ENCODE measurements at regions not wholly inside any gene's neighbourhood (a gene's known extent, or its start where the extent isn't known, plus 50 kb on each side); places are given as distances from the start of the nearest gene placed in this dataset.

DNA sequence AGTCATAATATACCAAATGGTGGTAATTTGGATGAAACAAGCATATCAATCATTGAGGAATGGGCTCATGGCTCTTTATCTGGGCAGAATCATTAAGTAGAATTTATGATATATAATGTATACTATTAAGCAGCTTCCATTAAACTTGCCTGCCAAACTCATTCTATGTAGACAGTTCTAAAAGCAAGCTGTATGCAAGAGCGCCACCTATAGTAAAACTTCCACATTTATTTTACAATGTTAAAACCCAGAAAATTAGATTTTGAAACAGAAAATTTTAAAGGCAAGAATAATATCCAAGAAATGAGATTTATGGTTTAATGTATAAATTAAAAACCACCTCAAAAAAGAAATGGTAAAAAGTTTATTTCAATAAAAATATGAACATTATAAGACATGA is 161.5 kb downstream of the MZT1 start:
- TF ChIP-seq, protein P1, sequence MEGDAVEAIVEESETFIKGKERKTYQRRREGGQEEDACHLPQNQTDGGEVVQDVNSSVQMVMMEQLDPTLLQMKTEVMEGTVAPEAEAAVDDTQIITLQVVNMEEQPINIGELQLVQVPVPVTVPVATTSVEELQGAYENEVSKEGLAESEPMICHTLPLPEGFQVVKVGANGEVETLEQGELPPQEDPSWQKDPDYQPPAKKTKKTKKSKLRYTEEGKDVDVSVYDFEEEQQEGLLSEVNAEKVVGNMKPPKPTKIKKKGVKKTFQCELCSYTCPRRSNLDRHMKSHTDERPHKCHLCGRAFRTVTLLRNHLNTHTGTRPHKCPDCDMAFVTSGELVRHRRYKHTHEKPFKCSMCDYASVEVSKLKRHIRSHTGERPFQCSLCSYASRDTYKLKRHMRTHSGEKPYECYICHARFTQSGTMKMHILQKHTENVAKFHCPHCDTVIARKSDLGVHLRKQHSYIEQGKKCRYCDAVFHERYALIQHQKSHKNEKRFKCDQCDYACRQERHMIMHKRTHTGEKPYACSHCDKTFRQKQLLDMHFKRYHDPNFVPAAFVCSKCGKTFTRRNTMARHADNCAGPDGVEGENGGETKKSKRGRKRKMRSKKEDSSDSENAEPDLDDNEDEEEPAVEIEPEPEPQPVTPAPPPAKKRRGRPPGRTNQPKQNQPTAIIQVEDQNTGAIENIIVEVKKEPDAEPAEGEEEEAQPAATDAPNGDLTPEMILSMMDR (IDR thresholded peaks at IDR 0.05 in 2 of 3, conservative IDR thresholded peaks at IDR 0.05 in 1 of 3; ENCODE audit: control insufficient read depth in 2 of 3, extremely low read depth in 1 of 3, insufficient read depth in 1 of 3, low read depth in 3 of 3, low read length in 3 of 3) = peak; percentile 49 to 54 (median 52); a peak in 4 of 6 replicates
- TF ChIP-seq, protein P2, sequence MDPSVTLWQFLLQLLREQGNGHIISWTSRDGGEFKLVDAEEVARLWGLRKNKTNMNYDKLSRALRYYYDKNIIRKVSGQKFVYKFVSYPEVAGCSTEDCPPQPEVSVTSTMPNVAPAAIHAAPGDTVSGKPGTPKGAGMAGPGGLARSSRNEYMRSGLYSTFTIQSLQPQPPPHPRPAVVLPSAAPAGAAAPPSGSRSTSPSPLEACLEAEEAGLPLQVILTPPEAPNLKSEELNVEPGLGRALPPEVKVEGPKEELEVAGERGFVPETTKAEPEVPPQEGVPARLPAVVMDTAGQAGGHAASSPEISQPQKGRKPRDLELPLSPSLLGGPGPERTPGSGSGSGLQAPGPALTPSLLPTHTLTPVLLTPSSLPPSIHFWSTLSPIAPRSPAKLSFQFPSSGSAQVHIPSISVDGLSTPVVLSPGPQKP (IDR thresholded peaks at IDR 0.05; ENCODE audit: low read depth, low read length) = no peak
- TF ChIP-seq POLR2A (IDR thresholded peaks at IDR 0.05; ENCODE audit: low read depth, low read length) (no peak), GABPA (IDR thresholded peaks at IDR 0.05; ENCODE audit: low read depth) (no peak), TCF12 (IDR thresholded peaks at IDR 0.05; ENCODE audit: low read depth, low read length) (no peak), BHLHE40 (IDR thresholded peaks at IDR 0.05; ENCODE audit: borderline replicate concordance in 1 of 2, low read depth in 2 of 2, low read length in 1 of 2) (no peak), BMI1 (IDR thresholded peaks at IDR 0.05; ENCODE audit: borderline replicate concordance) (no peak), ZNF207 (IDR thresholded peaks at IDR 0.05; ENCODE audit: borderline replicate concordance) (no peak)
- TF ChIP-seq, protein P3, sequence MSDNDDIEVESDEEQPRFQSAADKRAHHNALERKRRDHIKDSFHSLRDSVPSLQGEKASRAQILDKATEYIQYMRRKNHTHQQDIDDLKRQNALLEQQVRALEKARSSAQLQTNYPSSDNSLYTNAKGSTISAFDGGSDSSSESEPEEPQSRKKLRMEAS (IDR thresholded peaks at IDR 0.05; ENCODE audit: low read depth, low read length) = no peak
